Kidney capillary endothelial cell (primary cell): ENCODE measurements at regions not wholly inside any gene's neighbourhood (a gene's known extent, or its start where the extent isn't known, plus 50 kb on each side); places are given as distances from the start of the nearest gene placed in this dataset.
"Not testable (repeated sequence)": the region's sequence is repeated elsewhere in the genome, so short reads cannot be mapped to it uniquely, and the experiment has no call there.

ENCODE experiments used
- DNase-seq: peaks from one replicate; pipeline ENCODE4 v3.0.0-alpha.2; 2018; ENCODE audit warnings: low spot score

GRCh38 chr13:80828759-80829158, 487.8 kb upstream of the SPRY2 start:
- no peak for DNase-seq

- no peak for DNase-seq
Observed at GRCh38 chr13:80825276-80825675, 484.4 kb upstream of the SPRY2 start.

- no peak for DNase-seq
Observed at GRCh38 chr13:80824229-80824628, 483.3 kb upstream of the SPRY2 start.

- DNase-seq, result no peak
Observed at GRCh38 chr13:80823472-80823871, 482.5 kb upstream of the SPRY2 start.

- DNase-seq, result no peak
Observed at GRCh38 chr13:80821466-80821865, 480.5 kb upstream of the SPRY2 start.

GRCh38 chr13:80817979-80818378, 477.1 kb upstream of the SPRY2 start:
- no peak for DNase-seq

GRCh38 chr13:80814541-80814940, 473.6 kb upstream of the SPRY2 start:
- no peak for DNase-seq

GRCh38 chr13:80810294-80810693, 469.4 kb upstream of the SPRY2 start:
- DNase-seq, result not testable (repeated sequence)

GRCh38 chr13:80802946-80803345, 462.0 kb upstream of the SPRY2 start:
- DNase-seq, result no peak

GRCh38 chr13:80798576-80799133, 457.7 kb upstream of the SPRY2 start:
- no peak for DNase-seq

- peak; percentile 52 for DNase-seq
Observed at GRCh38 chr13:80787604-80788003, 446.7 kb upstream of the SPRY2 start.

- no peak for DNase-seq
Observed at GRCh38 chr13:80783926-80784565, 443.1 kb upstream of the SPRY2 start.

GRCh38 chr13:80782441-80782840, 441.5 kb upstream of the SPRY2 start:
- DNase-seq, result no peak

GRCh38 chr13:80778297-80778696, 437.4 kb upstream of the SPRY2 start:
- no peak for DNase-seq

- DNase-seq, result no peak
Observed at GRCh38 chr13:80757694-80758093, 416.8 kb upstream of the SPRY2 start.

- no peak for DNase-seq
Observed at GRCh38 chr13:80755910-80756309, 415.0 kb upstream of the SPRY2 start.

- no peak for DNase-seq
Observed at GRCh38 chr13:80754441-80754840, 413.5 kb upstream of the SPRY2 start.

GRCh38 chr13:80753866-80754265, 412.9 kb upstream of the SPRY2 start:
- DNase-seq, result no peak

- DNase-seq, result no peak
Observed at GRCh38 chr13:80751854-80752253, 410.9 kb upstream of the SPRY2 start.

- no peak for DNase-seq
Observed at GRCh38 chr13:80744147-80744914, 403.4 kb upstream of the SPRY2 start.

GRCh38 chr13:80742033-80742432, 401.1 kb upstream of the SPRY2 start:
- peak; percentile 26 for DNase-seq

- no peak for DNase-seq
Observed at GRCh38 chr13:80740071-80740470, 399.1 kb upstream of the SPRY2 start.

- no peak for DNase-seq
Observed at GRCh38 chr13:80737513-80737912, 396.6 kb upstream of the SPRY2 start.
